ENCODE measurements at regions not wholly inside any gene's neighbourhood (a gene's known extent, or its start where the extent isn't known, plus 50 kb on each side); places are given as distances from the start of the nearest gene placed in this dataset.

- peaks cover 10% of the 10 kb centered on the region for H3K9me3 ChIP-seq (replicated peaks; ENCODE audit: control insufficient read depth, insufficient read depth, low read length)
- dilution Hi-C loops (cut with MboI; ENCODE audit: extremely low pct_ligation_motif_present, low sequenced_read_pairs) (no loop called here), intact Hi-C loops (cut with micrococcal nuclease) (no loop called here)
- CTCF ChIA-PET = no interaction called here
- no peak overlapping the region for H3K27ac ChIP-seq (ENCODE audit: insufficient read depth, low read depth, low read length)
- H2AFZ ChIP-seq (ENCODE audit: low read depth, low read length) = no peak overlapping the region
- FAIRE-seq (no peak), DNase-seq (ENCODE audit: low read depth, low spot score) (no peak)
- no peak for TF ChIP-seq POLR2A (IDR thresholded peaks at IDR 0.05; ENCODE audit: low read depth, low read length)
- TF ChIP-seq MYC (IDR thresholded peaks at IDR 0.05; ENCODE audit: low read depth, low read length) = no peak
- no peak for TF ChIP-seq JUN (IDR thresholded peaks at IDR 0.05; ENCODE audit: borderline replicate concordance, insufficient read depth, insufficient read length, low read depth)
- no peak for TF ChIP-seq POLR2AphosphoS5 (IDR thresholded peaks at IDR 0.05; ENCODE audit: insufficient read depth, low read depth, low read length)
- no peak for TF ChIP-seq MAX (IDR thresholded peaks at IDR 0.05; ENCODE audit: insufficient read depth, insufficient read length)
- no peak for TF ChIP-seq FOS (IDR thresholded peaks at IDR 0.05; ENCODE audit: borderline replicate concordance, insufficient read depth, low read length)
- no peak for TF ChIP-seq CTCF (IDR thresholded peaks at IDR 0.05; ENCODE audit: extremely low read depth in 1 of 2, insufficient read depth in 1 of 2, low read depth in 1 of 2, low read length in 2 of 2)
- TF ChIP-seq GATA2 (IDR thresholded peaks at IDR 0.05; ENCODE audit: insufficient read depth, insufficient read length, low read depth, low read length) = no peak
- no peaks in the 10 kb centered on the region for H3K27me3 ChIP-seq (ENCODE audit: control insufficient read depth in 2 of 2, insufficient read depth in 2 of 2, low read length in 2 of 2)
- H3K9me1 ChIP-seq (replicated peaks; ENCODE audit: control insufficient read depth, extremely low read depth, insufficient read depth, low read length) = no peaks in the 10 kb centered on the region
- H3K36me3 ChIP-seq (ENCODE audit: control insufficient read depth in 2 of 2, extremely low read depth in 1 of 2, insufficient read depth in 2 of 2, low read length in 2 of 2) = no peaks in the 10 kb centered on the region
- H4K20me1 ChIP-seq (replicated peaks; ENCODE audit: control insufficient read depth, extremely low read depth, insufficient read depth, low read length) = no peaks in the 10 kb centered on the region
- POLR2A ChIA-PET = no interaction called here
- no TSS peak for BruUV-seq (replicated peaks)
- no peak overlapping the region for H3K4me3 ChIP-seq (replicated peaks in 1 of 3; ENCODE audit: insufficient read depth in 1 of 3, low read depth in 1 of 3, low read length in 3 of 3)
- H3K79me2 ChIP-seq (ENCODE audit: control insufficient read depth, insufficient read depth, low read length) = no peaks in the 10 kb centered on the region
- no peaks in the 10 kb centered on the region for H3K4me1 ChIP-seq (ENCODE audit: control insufficient read depth, extremely low read depth, insufficient read depth, low read length)
- H3K4me2 ChIP-seq (ENCODE audit: insufficient read depth, low read length) = no peak overlapping the region
- no peak overlapping the region for H3K9ac ChIP-seq (replicated peaks; ENCODE audit: extremely low read depth, insufficient read depth, low read length)
Observed at GRCh38 chr16:5496013-5496412, 398.4 kb upstream of the EEF2KMT start.
